Hepatic stellate cell (primary cell): ENCODE measurements at regions not wholly inside any gene's neighbourhood (a gene's known extent, or its start where the extent isn't known, plus 50 kb on each side); places are given as distances from the start of the nearest gene placed in this dataset.
"Not testable (repeated sequence)": the region's sequence is repeated elsewhere in the genome, so short reads cannot be mapped to it uniquely, and the experiment has no call there.

ENCODE experiments used
- DNase-seq: peaks from one replicate; pipeline ENCODE4 v3.0.0; 2011; ENCODE audit warnings: low spot score

GRCh38 chr3:65303431-65303830 is 615.6 kb upstream of the ADAMTS9 start:
- no peak for DNase-seq

DNA sequence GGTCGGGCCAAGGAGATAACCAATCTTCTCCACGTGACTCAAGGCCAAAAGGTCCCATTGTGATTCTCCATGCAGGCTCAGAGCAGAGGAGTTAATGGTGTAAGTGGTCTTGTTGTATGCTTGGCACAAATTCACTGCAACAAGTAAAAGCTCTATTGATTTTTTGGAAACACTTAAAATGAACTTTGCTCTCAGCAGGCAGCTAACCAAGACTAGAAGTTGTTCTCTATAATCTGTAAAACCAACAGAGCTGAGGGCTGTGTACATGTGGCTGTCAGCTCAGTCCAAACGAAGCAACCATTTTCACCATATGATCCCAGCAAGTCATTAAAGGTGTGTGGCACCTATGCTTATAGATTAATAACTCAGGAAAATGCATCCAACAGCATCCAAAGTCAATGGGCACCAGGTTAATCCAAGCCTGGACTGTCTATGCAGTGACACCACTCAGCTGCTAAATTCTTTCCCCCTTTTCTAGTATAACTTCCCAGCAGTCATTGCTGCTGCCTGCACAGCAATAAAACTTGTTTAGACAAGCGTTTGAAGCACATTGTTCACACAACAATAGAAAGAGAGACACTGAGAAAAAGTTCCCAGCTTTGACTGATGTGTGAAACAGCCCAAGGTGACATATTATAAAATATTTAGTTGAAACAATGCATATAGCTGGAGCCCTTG is 603.8 kb upstream of the ADAMTS9 start:
- DNase-seq: no peak

GRCh38 chr3:65288776-65289175 is 601.0 kb upstream of the ADAMTS9 start:
- no peak for DNase-seq

GRCh38 chr3:65285956-65286355 is 598.2 kb upstream of the ADAMTS9 start:
- DNase-seq: no peak

- no peak for DNase-seq
Measured at GRCh38 chr3:65284961-65285360, 597.2 kb upstream of the ADAMTS9 start.

- no peak for DNase-seq
Measured at GRCh38 chr3:65284546-65284945, 596.7 kb upstream of the ADAMTS9 start.

DNA sequence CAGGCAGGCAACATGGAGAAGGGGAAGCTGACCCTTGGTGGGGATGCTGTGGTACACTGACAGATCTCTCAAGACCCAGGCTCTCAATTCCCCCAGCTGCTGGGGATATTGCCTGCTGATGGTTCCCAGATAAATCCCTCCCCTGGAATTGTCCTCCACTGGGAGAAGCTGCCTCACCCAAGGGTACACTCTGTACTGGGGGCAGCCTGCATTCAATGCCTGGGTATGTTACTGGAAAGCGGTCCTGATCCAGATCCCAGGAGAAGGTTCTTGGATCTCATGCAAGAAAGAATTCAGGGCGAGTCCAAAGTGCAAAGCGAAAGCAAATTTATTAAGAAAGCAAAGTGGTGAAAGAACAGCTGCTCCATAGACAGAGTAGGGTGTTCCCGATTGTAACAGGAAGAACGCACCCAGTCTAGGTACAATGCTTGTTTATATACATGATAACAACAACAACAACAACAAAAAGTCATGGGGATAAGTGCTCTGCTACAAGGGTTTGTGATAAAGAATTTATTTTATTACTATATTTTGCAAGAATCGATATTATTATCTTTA is 591.5 kb upstream of the ADAMTS9 start:
- no peak for DNase-seq

GRCh38 chr3:65277798-65278197 is 590.0 kb upstream of the ADAMTS9 start:
- no peak for DNase-seq

DNA sequence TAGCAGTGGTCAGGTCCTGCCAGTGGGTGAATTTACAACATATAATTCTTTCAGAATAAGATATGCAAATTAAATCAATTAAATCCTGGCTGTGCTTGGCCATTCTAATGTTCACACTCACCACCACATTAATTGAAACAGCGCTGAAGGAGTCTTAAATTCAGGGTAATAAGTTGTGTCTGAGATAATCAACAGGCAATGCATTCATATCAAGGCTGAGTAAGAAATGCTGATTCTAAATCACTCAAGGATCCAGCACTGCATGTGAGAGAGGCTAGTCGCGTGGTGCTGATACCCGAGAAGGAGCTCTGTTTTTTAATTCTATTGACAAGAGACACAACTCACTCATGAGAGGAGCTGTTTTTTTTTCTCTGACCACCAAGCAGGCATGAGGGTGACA is 588.8 kb upstream of the ADAMTS9 start:
- DNase-seq: no peak

DNA sequence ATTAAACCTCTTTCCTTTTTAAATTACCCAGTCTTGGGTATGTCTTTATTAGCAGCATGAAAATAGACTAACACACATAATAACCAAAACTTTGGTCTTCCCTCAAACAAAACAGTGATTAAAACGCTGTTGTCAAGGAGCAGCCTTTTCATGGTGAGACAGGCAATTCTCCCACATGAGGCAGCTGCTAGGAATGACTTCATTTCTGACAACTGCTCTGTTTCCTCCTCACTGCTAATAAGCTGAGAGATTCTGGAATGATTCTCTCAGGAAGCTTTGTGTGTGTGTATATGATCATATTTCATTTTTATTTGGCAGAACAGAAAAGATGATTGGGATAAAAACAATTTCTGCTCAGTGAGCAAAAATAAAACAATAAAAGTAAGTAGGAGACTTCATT is 580.6 kb upstream of the ADAMTS9 start:
- DNase-seq: no peak

DNA sequence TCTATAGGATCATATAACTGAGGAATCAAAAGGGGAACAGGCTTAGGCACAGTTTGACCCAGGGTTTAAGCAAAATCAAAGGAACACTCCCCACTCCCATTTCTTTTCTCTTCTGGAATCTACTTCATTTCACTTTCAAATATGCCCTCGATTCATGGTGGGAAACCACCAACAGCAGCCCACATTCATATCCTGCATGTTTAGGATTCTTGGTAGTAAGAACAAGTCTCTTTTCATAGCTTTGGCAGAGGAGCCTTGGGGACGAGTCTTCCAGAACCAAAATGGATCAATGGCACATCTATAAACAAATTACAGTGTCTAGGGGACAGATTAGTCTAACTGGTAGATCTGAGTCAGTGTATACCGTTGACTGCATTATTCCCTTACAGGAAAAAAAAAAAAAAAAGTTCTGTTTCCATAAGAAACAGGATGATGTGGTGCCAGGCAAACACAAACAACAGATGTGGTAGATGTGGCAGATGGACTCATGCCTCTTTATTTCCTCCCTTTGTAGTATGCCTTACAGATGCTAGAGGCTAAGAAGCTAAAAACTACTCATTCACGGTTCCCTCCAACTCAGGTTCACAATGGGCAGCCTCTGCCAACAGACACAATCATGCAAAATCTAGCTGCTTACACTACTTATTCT is 578.3 kb upstream of the ADAMTS9 start:
- DNase-seq: no peak

GRCh38 chr3:65265511-65265910 is 577.7 kb upstream of the ADAMTS9 start:
- no peak for DNase-seq

- DNase-seq: no peak
Measured at GRCh38 chr3:65262548-65262947, 574.7 kb upstream of the ADAMTS9 start.

DNA sequence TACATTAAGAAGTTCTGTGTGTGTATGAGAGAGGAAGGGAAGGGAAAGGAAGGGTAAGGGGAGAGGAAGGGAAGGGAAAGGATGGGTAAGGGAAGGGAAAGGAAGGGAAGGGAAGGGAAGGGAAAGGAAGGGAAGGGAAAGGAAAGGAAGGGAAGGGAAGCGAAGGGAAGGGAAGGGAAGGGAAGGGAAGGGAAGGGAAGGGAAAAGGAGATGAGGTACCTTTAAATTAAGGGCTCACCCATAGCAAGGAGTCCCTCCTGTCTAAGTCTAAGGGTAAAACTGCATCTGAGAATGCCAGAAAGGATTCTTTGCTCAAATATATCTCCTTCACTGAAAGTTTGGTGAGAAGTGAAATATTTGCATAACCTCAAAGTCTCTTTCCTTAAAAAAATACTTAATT is 572.1 kb upstream of the ADAMTS9 start:
- no peak for DNase-seq

DNA sequence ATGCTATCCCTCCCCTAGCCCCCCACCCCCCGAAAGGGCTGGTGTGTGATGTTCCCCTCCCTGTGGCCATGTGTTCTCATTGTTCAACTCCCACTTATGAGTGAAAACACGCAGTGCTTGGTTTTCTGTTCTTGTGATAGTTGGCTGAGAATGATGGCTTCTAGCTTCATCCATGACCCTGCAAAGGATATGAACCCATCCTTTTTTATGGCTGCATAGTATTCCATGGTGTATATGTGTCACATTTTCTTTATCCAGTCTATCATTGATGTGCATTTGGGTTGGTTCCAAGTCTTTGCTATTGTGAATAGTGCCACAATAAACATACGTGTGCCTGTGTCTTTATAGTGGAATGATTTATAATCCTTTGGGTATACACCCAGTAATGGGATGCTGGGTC is 565.1 kb upstream of the ADAMTS9 start:
- DNase-seq: not testable (repeated sequence)

DNA sequence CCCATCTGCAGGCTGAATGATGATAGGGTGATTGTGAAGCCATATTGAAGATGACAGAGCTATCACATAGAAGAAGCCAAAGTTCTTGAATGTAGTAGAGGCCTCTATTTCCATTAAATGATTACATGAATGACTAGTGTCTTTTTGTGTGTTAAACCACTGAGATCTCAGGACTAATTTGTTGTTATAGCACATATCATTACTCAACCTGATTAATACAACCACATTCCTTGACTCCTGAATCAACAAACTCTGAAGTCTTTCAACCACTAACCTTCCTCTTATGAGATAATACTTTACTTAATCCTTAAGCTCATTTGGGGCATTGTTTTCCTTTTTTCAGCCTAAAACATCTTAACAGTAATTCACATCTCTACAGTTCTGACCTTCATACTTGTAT is 564.5 kb upstream of the ADAMTS9 start:
- DNase-seq: no peak

- no peak for DNase-seq
Measured at GRCh38 chr3:65251375-65251774, 563.6 kb upstream of the ADAMTS9 start.

DNA sequence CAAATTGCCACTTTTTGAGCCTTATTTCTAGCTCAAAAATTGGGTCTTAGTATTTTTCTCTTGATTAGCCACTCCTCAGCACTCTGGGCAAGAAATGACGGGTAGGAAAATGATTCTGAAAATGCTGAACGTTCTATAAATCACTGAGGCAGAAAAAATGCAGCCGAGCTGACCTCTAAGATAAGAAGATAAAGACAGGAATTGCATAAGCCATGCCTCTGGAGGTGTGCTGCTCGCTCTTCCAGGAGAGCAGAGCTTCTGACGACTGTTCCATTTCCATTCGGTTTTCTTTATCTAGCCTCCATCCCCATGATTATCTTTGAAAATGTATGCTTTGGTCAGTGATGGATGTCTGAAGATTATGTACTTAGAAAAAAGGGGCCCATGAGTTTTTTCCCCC is 558.8 kb upstream of the ADAMTS9 start:
- DNase-seq: no peak

- no peak for DNase-seq
Measured at GRCh38 chr3:65245133-65246063, 557.6 kb upstream of the ADAMTS9 start.

- no peak for DNase-seq
Measured at GRCh38 chr3:65240366-65240765, 552.6 kb upstream of the ADAMTS9 start.

DNA sequence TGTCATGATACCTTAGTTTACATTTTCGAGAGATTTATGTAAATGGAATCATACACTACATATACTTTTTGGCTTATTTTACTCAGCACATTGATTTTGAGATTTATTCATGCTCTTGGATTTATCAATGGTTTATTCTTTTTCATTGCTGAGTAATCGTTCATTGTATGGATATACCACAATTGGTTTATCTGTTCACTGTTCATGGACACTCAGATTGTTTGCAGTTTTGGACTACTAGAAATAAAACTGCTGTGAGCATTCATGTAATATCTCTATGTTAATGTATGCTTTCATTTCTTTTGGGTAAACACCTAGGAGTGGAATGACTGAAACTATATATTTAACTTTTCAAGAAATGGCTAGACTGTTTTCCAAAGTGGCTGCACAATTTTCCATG is 550.9 kb upstream of the ADAMTS9 start:
- no peak for DNase-seq

DNA sequence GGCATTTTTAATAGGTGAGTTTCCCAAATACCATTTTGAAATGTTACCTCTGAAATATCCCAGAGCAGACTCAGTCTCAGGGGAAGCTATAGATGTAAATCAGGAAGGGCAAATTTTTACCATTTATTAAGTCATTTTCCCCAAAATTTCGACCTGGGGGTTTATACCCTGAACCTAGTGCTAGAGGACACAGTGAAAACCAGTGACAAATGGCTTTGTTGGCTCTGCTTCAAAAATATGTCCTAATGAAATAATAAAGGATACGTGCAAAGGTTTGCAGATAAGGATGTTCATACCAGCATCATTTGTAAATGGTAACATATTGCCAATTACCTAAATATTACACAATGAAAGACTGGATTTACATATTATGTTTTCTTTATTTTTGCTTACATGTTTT is 546.7 kb upstream of the ADAMTS9 start:
- no peak for DNase-seq

GRCh38 chr3:65233561-65233960 is 545.8 kb upstream of the ADAMTS9 start:
- no peak for DNase-seq
